ENCODE measurements at regions not wholly inside any gene's neighbourhood (a gene's known extent, or its start where the extent isn't known, plus 50 kb on each side); places are given as distances from the start of the nearest gene placed in this dataset.

DNA sequence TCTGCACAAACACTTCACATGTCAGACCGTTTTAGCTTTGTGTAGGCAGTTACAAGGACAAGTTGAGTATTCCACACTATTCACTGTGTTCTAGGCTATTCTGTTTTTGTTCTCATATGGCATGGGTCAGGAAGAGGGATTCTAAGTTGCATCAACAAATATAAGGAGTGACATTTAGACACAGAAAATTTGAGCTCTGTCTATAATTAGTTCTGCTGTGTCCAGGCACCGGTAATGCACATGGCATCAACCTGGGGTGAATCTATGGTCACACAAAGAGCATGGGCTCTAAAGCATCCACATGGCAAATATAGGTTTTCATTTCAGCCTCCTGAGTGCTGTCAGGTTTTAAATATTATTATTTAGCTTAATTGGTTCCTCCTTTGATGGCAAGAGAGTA lies 130.4 kb upstream of the PMFBP1 start:
- no peaks in the 10 kb centered on the region for H3K36me3 ChIP-seq (ENCODE audit: control insufficient read depth, insufficient read depth, low read length)
- H3K27ac ChIP-seq (ENCODE audit: low read depth, low read length, severe bottlenecking): no peak overlapping the region
- WGBS, 2 experiments (ENCODE audit: insufficient coverage in 2 of 2): 86 to 100% methylated on average over 1 to 2 of the region's 2 CpGs
- H3K9me3 ChIP-seq (ENCODE audit: control insufficient read depth, low read length): no peaks in the 10 kb centered on the region
- no peak overlapping the region for H3K4me3 ChIP-seq (ENCODE audit: extremely low read depth, insufficient read depth, low read length, poor library complexity, severe bottlenecking)
- H3K4me1 ChIP-seq (ENCODE audit: control insufficient read depth, insufficient read depth, low read length, poor library complexity, severe bottlenecking): peaks cover 6% of the 10 kb centered on the region

DNA sequence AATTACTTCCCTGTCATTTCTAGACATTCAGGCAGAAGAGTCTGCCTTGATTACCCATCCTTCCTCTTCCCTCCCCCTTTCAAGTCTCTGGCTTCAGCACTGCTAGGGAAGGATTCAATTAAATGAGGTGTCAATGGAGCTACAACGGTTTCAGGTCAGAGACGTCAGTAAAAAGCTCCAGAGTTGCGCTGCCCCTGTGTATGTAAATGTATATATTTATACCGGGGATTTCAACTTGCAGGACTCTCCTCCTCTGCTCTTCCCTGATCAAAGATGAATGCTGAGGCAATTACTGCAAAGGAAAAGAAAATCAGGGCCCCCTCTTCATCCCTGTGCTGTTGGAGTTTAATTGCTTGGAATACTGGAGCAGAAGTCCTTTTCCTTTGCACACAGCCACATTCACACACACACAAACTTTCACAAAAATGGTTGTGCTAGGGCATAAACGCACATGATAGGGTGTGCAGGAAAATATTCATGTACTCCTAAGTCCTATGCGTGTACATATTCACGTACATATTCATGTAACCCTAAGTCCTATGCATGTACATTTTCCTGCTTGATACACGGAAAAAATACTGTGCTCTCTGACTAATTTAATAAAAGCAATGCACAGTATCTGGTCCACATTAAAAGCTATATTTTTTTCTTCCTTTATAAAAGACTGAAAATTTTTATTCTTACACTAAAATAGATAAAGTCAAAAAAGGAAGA lies 129.7 kb upstream of the PMFBP1 start:
- no peak overlapping the region for H3K4me3 ChIP-seq (ENCODE audit: extremely low read depth, insufficient read depth, low read length, poor library complexity, severe bottlenecking)
- H3K27ac ChIP-seq (ENCODE audit: low read depth, low read length, severe bottlenecking): no peak overlapping the region

DNA sequence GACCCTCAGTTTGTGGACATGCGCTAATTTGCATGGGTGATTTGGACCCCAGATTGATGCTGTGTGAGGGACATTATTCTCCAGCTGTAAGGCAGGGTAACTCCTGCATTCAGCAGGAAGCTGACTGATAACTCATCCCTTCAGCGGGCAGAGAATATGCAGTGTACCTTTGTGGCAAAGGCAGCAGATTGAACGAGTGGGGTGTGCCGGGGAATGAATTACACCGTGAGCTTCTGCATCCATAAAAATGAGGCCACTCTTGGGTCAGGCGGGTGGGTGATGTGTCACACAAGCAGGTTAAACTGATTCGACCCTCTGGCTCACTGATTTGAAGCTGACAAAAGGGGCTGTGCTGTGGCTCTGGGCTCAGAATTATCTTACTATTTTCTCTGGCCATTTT lies 128.9 kb upstream of the PMFBP1 start:
- Histone ChIP-seq H3K9me3 (ENCODE audit: control insufficient read depth, low read length) (no peaks in the 10 kb centered on the region), H3K36me3 (ENCODE audit: control insufficient read depth, insufficient read depth, low read length) (no peaks in the 10 kb centered on the region), H3K4me1 (ENCODE audit: control insufficient read depth, insufficient read depth, low read length, poor library complexity, severe bottlenecking) (peaks cover 6% of the 10 kb centered on the region), H3K27ac (ENCODE audit: low read depth, low read length, severe bottlenecking) (no peak overlapping the region), H3K4me3 (ENCODE audit: extremely low read depth, insufficient read depth, low read length, poor library complexity, severe bottlenecking) (no peak overlapping the region)
- 78 to 81% methylated on average over 6 of the region's 7 CpGs for WGBS, 2 experiments (ENCODE audit: insufficient coverage in 2 of 2)

More for the DNA sequence above, 129.7 kb upstream of the PMFBP1 start:
- Histone ChIP-seq H3K4me1 (ENCODE audit: control insufficient read depth, insufficient read depth, low read length, poor library complexity, severe bottlenecking) (peaks cover 6% of the 10 kb centered on the region), H3K36me3 (ENCODE audit: control insufficient read depth, insufficient read depth, low read length) (no peaks in the 10 kb centered on the region), H3K9me3 (ENCODE audit: control insufficient read depth, low read length) (no peaks in the 10 kb centered on the region)
- WGBS, 2 experiments (ENCODE audit: insufficient coverage in 2 of 2): 79 to 95% methylated on average over 3 to 4 of the region's 8 CpGs

DNA sequence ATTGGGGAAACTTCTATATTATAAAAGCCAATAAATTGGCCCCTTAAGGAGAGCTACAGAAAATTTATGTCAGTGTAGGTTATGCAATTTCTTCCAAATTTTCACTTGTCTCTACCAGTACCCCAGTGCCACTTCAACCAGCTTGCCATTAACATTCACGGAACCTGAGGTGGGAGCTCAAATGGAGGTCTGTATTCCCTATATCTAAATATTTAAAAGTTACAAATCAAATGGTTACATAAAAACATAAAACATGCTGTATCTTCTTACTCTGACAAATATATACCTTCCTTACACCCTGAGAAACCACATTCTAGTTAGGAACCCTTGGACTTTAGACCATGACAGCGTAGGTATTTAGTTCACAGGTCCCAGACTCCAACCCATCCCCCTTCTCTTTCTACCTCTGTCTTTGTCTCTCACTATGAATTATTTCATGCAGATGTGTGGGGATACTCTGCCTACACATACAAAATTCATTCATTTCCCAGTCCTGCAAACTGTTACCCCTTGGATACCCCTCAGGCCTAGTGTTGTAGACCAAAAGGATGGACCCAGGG lies 127.8 kb upstream of the PMFBP1 start:
- Histone ChIP-seq H3K4me1 (ENCODE audit: control insufficient read depth, insufficient read depth, low read length, poor library complexity, severe bottlenecking) (peaks cover 6% of the 10 kb centered on the region), H3K27ac (ENCODE audit: low read depth, low read length, severe bottlenecking) (no peak overlapping the region), H3K36me3 (ENCODE audit: control insufficient read depth, insufficient read depth, low read length) (no peaks in the 10 kb centered on the region), H3K9me3 (ENCODE audit: control insufficient read depth, low read length) (no peaks in the 10 kb centered on the region), H3K4me3 (ENCODE audit: extremely low read depth, insufficient read depth, low read length, poor library complexity, severe bottlenecking) (no peak overlapping the region)
- WGBS, 2 experiments (ENCODE audit: insufficient coverage in 2 of 2): no CpG with 5 or more reads among the region's 2 CpGs

DNA sequence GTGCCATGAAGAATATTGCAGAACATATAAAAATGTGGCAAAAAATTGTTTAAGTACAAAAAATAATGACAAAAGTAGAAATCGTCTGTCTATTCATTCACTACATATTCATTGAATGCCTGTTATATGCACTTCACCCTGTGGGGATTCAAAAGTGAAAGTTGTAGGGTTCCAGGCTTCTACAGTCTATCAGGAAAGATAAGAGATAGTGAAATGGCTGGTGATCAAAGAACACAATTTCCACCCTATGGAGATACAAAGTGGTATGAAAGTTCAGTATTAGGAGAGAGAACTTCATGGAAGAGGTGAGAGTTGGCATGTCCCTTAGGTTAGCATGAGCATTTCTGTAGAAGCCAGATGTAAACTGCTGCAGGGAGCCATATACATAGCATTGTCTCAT lies 127.0 kb upstream of the PMFBP1 start:
- H3K27ac ChIP-seq (ENCODE audit: low read depth, low read length, severe bottlenecking): no peak overlapping the region

DNA sequence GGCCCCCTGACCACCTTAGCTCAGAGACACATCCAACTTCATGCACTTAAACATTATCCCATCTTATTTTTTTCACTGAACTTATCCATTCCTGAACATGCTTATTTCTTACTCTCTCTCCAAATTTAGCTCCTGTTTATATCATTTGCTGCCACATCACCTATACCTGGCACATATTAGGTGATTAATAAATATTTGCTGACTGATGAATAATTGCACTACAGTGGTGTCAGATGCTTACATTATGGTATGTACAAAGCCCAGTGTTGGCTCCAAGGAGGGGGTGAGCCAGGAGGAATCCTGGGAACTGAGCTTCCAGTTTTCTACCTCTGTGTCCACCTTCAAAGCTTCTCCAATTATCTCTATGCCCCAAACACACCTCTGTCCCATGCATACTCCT lies 124.0 kb upstream of the PMFBP1 start:
- H3K4me1 ChIP-seq (ENCODE audit: control insufficient read depth, insufficient read depth, low read length, poor library complexity, severe bottlenecking): peaks cover 13% of the 10 kb centered on the region

More for the DNA sequence above, 127.0 kb upstream of the PMFBP1 start:
- Histone ChIP-seq H3K36me3 (ENCODE audit: control insufficient read depth, insufficient read depth, low read length) (no peaks in the 10 kb centered on the region), H3K9me3 (ENCODE audit: control insufficient read depth, low read length) (no peaks in the 10 kb centered on the region), H3K4me3 (ENCODE audit: extremely low read depth, insufficient read depth, low read length, poor library complexity, severe bottlenecking) (no peak overlapping the region), H3K4me1 (ENCODE audit: control insufficient read depth, insufficient read depth, low read length, poor library complexity, severe bottlenecking) (peaks cover 6% of the 10 kb centered on the region)
- no CpG with 5 or more reads among the region's 1 CpG for WGBS, 2 experiments (ENCODE audit: insufficient coverage in 2 of 2)

GRCh38 chr16:72291531-72291981 lies 119.6 kb upstream of the PMFBP1 start:
- Histone ChIP-seq H3K27ac (ENCODE audit: low read depth, low read length, severe bottlenecking) (peak overlapping the region; percentile 82), H3K4me1 (ENCODE audit: control insufficient read depth, insufficient read depth, low read length, poor library complexity, severe bottlenecking) (peaks cover 18% of the 10 kb centered on the region), H3K4me3 (ENCODE audit: extremely low read depth, insufficient read depth, low read length, poor library complexity, severe bottlenecking) (no peak overlapping the region), H3K9me3 (ENCODE audit: control insufficient read depth, low read length) (no peaks in the 10 kb centered on the region), H3K36me3 (ENCODE audit: control insufficient read depth, insufficient read depth, low read length) (no peaks in the 10 kb centered on the region)

More for the DNA sequence above, 124.0 kb upstream of the PMFBP1 start:
- H3K36me3 ChIP-seq (ENCODE audit: control insufficient read depth, insufficient read depth, low read length): no peaks in the 10 kb centered on the region
- H3K9me3 ChIP-seq (ENCODE audit: control insufficient read depth, low read length): no peaks in the 10 kb centered on the region
- H3K4me3 ChIP-seq (ENCODE audit: extremely low read depth, insufficient read depth, low read length, poor library complexity, severe bottlenecking): no peak overlapping the region
- H3K27ac ChIP-seq (ENCODE audit: low read depth, low read length, severe bottlenecking): no peak overlapping the region

GRCh38 chr16:72291121-72291520 lies 119.2 kb upstream of the PMFBP1 start:
- H3K4me3 ChIP-seq (ENCODE audit: extremely low read depth, insufficient read depth, low read length, poor library complexity, severe bottlenecking): no peak overlapping the region
- no peaks in the 10 kb centered on the region for H3K36me3 ChIP-seq (ENCODE audit: control insufficient read depth, insufficient read depth, low read length)
- H3K9me3 ChIP-seq (ENCODE audit: control insufficient read depth, low read length): no peaks in the 10 kb centered on the region
- H3K27ac ChIP-seq (ENCODE audit: low read depth, low read length, severe bottlenecking): peak overlapping the region; percentile 82
- H3K4me1 ChIP-seq (ENCODE audit: control insufficient read depth, insufficient read depth, low read length, poor library complexity, severe bottlenecking): peaks cover 18% of the 10 kb centered on the region
- 46 to 83% methylated on average over 3 of the region's 3 CpGs for whole genome bisulfite sequencing, 2 experiments (ENCODE audit: insufficient coverage in 2 of 2)

DNA sequence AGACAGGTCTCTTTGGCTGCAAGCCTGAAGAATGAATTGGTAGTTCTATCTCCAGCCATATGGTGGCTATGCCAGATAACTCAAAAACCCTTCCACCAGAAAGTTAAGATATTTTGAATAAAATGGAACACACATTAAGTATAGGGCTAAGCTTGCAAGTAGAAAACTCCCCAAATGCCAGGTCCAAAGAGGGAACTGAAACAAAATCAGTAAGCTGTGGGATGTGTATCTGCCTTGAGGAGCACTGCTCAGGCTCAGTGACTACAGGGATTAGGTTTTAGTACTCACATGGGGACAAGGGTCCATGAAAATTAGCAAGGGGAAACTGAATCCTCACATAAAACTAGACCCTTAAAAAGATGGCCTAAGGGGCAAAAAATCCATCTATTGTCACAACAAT lies 115.7 kb upstream of the PMFBP1 start:
- no peaks in the 10 kb centered on the region for H3K36me3 ChIP-seq (ENCODE audit: control insufficient read depth, insufficient read depth, low read length)
- H3K4me1 ChIP-seq (ENCODE audit: control insufficient read depth, insufficient read depth, low read length, poor library complexity, severe bottlenecking): peaks cover 18% of the 10 kb centered on the region
- H3K27ac ChIP-seq (ENCODE audit: low read depth, low read length, severe bottlenecking): no peak overlapping the region
- H3K4me3 ChIP-seq (ENCODE audit: extremely low read depth, insufficient read depth, low read length, poor library complexity, severe bottlenecking): no peak overlapping the region
- no peaks in the 10 kb centered on the region for H3K9me3 ChIP-seq (ENCODE audit: control insufficient read depth, low read length)

GRCh38 chr16:72286936-72287620 lies 115.1 kb upstream of the PMFBP1 start:
- 100% methylated on average over 1 of the region's 3 CpGs; no CpG with 5 or more reads in 1 of the 2 experiments for WGBS, 2 experiments (ENCODE audit: insufficient coverage in 2 of 2)
- no peaks in the 10 kb centered on the region for H3K9me3 ChIP-seq (ENCODE audit: control insufficient read depth, low read length)
- H3K4me3 ChIP-seq (ENCODE audit: extremely low read depth, insufficient read depth, low read length, poor library complexity, severe bottlenecking): no peak overlapping the region
- H3K27ac ChIP-seq (ENCODE audit: low read depth, low read length, severe bottlenecking): no peak overlapping the region
- peaks cover 13% of the 10 kb centered on the region for H3K4me1 ChIP-seq (ENCODE audit: control insufficient read depth, insufficient read depth, low read length, poor library complexity, severe bottlenecking)
- H3K36me3 ChIP-seq (ENCODE audit: control insufficient read depth, insufficient read depth, low read length): no peaks in the 10 kb centered on the region

DNA sequence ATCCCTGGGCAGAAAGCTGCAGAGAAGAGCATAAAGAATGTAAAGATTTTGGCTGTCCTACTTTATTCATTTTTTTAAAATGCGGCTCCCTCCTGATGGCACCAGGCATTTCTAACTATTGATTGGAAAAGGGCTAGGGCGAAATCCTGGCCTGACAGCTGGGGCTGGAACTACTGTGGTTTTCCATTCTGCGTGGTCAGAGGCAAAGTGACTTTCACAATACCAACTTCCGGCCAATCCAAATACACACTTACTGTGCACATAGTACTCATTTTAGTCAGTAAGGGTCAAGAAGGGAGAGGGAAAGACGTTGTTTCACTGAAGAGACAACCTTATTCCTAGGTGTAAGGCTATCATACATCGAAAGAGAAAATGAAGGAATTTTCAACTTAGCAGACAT lies 113.8 kb upstream of the PMFBP1 start:
- H3K27ac ChIP-seq (ENCODE audit: low read depth, low read length, severe bottlenecking): no peak overlapping the region
- 80 to 92% methylated on average over 1 to 2 of the region's 6 CpGs for WGBS, 2 experiments (ENCODE audit: insufficient coverage in 2 of 2)
- peaks cover 5% of the 10 kb centered on the region for H3K4me1 ChIP-seq (ENCODE audit: control insufficient read depth, insufficient read depth, low read length, poor library complexity, severe bottlenecking)
- no peaks in the 10 kb centered on the region for H3K36me3 ChIP-seq (ENCODE audit: control insufficient read depth, insufficient read depth, low read length)
- no peak overlapping the region for H3K4me3 ChIP-seq (ENCODE audit: extremely low read depth, insufficient read depth, low read length, poor library complexity, severe bottlenecking)
- no peaks in the 10 kb centered on the region for H3K9me3 ChIP-seq (ENCODE audit: control insufficient read depth, low read length)
